ENCODE measurements at regions not wholly inside any gene's neighbourhood (a gene's known extent, or its start where the extent isn't known, plus 50 kb on each side); places are given as distances from the start of the nearest gene placed in this dataset.

DNA sequence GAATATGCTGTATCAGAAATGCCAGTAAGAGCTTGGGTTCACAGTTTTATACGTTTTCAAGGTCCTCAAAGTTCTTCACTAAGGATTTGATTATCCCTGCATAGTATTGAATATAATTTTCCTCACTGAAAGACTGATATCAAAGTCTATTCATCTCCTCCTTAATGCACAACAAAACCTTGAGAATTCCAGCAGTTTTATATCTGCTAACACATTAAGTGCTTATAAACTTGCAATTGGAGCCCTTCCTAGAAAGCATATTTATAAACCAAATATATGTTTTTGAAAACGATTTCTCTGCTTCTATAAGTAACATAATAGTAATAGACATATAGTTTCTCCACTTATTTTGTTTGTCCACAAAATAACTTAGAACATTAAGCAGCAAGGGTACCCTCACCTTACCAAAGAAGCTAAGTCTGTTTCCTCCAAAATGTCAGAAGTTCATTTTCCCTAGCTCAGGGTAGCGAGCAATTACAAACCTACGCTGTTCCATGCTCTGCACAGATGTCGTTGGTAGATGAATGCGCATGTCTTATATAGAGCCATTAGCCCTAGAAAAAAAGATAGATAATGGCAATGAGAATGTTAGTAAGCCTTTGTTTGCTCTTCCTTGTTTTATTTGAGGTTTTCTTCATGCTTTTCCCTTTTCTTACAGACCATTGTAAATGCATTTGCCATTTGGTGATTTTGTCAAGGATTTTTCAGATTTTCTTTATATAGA lies 213.2 kb downstream of the RBM43 start (continued):
- TF ChIP-seq BACH2 (CRISPR knock-in tag; IDR thresholded peaks at IDR 0.05; ENCODE audit: borderline replicate concordance) (no peak), GLIS3 (CRISPR knock-in tag; IDR thresholded peaks at IDR 0.05) (no peak), ZFP3 (CRISPR knock-in tag; IDR thresholded peaks at IDR 0.05) (no peak), ZNF565 (CRISPR knock-in tag; conservative IDR thresholded peaks at IDR 0.05; ENCODE audit: low read depth) (no peak), ZFP30 (CRISPR knock-in tag; IDR thresholded peaks at IDR 0.05) (no peak), TCF4 (CRISPR knock-in tag; IDR thresholded peaks at IDR 0.05; ENCODE audit: borderline replicate concordance) (no peak), TOX (CRISPR knock-in tag; IDR thresholded peaks at IDR 0.05; ENCODE audit: borderline replicate concordance) (no peak), ZNF70 (CRISPR knock-in tag; IDR thresholded peaks at IDR 0.05) (no peak), RARB (CRISPR knock-in tag; IDR thresholded peaks at IDR 0.05) (no peak), CSDC2 (CRISPR knock-in tag; IDR thresholded peaks at IDR 0.05) (no peak)

DNA sequence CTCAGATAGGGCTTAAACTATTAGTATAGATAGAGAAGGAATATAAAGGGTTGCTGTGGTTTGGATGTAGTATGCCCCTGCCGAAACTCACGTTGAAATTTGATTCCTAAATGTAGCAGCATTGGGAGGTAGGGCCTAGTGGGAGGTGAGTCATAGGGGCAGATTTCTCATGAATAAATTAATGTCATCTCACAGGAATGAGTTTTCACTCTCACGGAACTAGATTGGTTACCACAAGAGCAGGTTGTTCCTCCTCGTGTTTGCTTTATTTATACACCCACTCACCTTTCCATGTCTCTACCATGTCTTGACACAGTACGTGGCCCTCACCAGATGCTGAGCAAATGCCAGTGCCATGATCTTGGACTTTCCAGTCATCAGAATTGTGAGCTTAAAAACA lies 218.2 kb downstream of the RBM43 start:
- no peak for TF ChIP-seq RARB (CRISPR knock-in tag; IDR thresholded peaks at IDR 0.05)
- TF ChIP-seq, protein P1, sequence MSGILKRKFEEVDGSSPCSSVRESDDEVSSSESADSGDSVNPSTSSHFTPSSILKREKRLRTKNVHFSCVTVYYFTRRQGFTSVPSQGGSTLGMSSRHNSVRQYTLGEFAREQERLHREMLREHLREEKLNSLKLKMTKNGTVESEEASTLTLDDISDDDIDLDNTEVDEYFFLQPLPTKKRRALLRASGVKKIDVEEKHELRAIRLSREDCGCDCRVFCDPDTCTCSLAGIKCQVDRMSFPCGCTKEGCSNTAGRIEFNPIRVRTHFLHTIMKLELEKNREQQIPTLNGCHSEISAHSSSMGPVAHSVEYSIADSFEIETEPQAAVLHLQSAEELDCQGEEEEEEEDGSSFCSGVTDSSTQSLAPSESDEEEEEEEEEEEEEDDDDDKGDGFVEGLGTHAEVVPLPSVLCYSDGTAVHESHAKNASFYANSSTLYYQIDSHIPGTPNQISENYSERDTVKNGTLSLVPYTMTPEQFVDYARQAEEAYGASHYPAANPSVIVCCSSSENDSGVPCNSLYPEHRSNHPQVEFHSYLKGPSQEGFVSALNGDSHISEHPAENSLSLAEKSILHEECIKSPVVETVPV (CRISPR knock-in tag; IDR thresholded peaks at IDR 0.05) = no peak
- no peak for TF ChIP-seq ZFP3 (CRISPR knock-in tag; IDR thresholded peaks at IDR 0.05)
- TF ChIP-seq CSDC2 (CRISPR knock-in tag; IDR thresholded peaks at IDR 0.05) = no peak
- TF ChIP-seq, protein P2, sequence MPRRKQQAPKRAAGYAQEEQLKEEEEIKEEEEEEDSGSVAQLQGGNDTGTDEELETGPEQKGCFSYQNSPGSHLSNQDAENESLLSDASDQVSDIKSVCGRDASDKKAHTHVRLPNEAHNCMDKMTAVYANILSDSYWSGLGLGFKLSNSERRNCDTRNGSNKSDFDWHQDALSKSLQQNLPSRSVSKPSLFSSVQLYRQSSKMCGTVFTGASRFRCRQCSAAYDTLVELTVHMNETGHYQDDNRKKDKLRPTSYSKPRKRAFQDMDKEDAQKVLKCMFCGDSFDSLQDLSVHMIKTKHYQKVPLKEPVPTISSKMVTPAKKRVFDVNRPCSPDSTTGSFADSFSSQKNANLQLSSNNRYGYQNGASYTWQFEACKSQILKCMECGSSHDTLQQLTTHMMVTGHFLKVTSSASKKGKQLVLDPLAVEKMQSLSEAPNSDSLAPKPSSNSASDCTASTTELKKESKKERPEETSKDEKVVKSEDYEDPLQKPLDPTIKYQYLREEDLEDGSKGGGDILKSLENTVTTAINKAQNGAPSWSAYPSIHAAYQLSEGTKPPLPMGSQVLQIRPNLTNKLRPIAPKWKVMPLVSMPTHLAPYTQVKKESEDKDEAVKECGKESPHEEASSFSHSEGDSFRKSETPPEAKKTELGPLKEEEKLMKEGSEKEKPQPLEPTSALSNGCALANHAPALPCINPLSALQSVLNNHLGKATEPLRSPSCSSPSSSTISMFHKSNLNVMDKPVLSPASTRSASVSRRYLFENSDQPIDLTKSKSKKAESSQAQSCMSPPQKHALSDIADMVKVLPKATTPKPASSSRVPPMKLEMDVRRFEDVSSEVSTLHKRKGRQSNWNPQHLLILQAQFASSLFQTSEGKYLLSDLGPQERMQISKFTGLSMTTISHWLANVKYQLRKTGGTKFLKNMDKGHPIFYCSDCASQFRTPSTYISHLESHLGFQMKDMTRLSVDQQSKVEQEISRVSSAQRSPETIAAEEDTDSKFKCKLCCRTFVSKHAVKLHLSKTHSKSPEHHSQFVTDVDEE (CRISPR knock-in tag; IDR thresholded peaks at IDR 0.05) = no peak
- no peak for TF ChIP-seq ZNF8 (CRISPR knock-in tag; IDR thresholded peaks at IDR 0.05)
- no peak for TF ChIP-seq ZFP30 (CRISPR knock-in tag; IDR thresholded peaks at IDR 0.05)
- TF ChIP-seq, protein P3, sequence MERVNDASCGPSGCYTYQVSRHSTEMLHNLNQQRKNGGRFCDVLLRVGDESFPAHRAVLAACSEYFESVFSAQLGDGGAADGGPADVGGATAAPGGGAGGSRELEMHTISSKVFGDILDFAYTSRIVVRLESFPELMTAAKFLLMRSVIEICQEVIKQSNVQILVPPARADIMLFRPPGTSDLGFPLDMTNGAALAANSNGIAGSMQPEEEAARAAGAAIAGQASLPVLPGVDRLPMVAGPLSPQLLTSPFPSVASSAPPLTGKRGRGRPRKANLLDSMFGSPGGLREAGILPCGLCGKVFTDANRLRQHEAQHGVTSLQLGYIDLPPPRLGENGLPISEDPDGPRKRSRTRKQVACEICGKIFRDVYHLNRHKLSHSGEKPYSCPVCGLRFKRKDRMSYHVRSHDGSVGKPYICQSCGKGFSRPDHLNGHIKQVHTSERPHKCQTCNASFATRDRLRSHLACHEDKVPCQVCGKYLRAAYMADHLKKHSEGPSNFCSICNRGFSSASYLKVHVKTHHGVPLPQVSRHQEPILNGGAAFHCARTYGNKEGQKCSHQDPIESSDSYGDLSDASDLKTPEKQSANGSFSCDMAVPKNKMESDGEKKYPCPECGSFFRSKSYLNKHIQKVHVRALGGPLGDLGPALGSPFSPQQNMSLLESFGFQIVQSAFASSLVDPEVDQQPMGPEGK (CRISPR knock-in tag; IDR thresholded peaks at IDR 0.05; ENCODE audit: borderline replicate concordance) = no peak
- TF ChIP-seq OSR1 (CRISPR knock-in tag; IDR thresholded peaks at IDR 0.05) = no peak
- peak; percentile 94 for ATAC-seq

DNA sequence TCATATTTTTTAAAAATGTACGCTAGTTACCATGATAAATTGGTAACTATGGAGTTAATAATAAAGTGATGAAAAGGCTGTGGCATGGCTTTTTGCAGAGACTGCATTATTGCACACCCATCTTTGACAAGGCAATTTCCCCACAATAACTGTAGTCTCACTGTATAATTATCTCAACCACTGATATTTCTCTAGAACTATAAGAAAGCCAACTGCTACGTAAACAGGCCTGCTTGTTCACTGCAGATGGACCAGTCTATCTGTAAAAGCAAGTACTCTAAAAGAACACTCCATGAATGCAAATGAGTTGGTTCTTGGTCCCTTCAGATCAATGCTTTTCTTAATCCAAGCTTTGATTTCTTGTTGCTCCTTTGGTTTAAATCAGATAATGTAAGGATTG lies 218.7 kb downstream of the RBM43 start:
- ATAC-seq = peak; percentile 40; the same call in 1 of the 3 replicates
- TF ChIP-seq TOX (CRISPR knock-in tag; IDR thresholded peaks at IDR 0.05; ENCODE audit: borderline replicate concordance) (no peak), BACH2 (CRISPR knock-in tag; IDR thresholded peaks at IDR 0.05; ENCODE audit: borderline replicate concordance) (no peak), SNAI2 (CRISPR knock-in tag; IDR thresholded peaks at IDR 0.05) (no peak), TCF4 (CRISPR knock-in tag; IDR thresholded peaks at IDR 0.05; ENCODE audit: borderline replicate concordance) (no peak), RARB (CRISPR knock-in tag; IDR thresholded peaks at IDR 0.05) (no peak), ISL1 (CRISPR knock-in tag; IDR thresholded peaks at IDR 0.05) (no peak), ZC3H10 (CRISPR knock-in tag; IDR thresholded peaks at IDR 0.05) (no peak), ZNF70 (CRISPR knock-in tag; IDR thresholded peaks at IDR 0.05) (no peak), ZFP30 (CRISPR knock-in tag; IDR thresholded peaks at IDR 0.05) (no peak), ZFP3 (CRISPR knock-in tag; IDR thresholded peaks at IDR 0.05) (no peak), GLIS3 (CRISPR knock-in tag; IDR thresholded peaks at IDR 0.05) (no peak), ZNF565 (CRISPR knock-in tag; conservative IDR thresholded peaks at IDR 0.05; ENCODE audit: low read depth) (no peak), OSR1 (CRISPR knock-in tag; IDR thresholded peaks at IDR 0.05) (no peak), ARNTL (CRISPR knock-in tag; IDR thresholded peaks at IDR 0.05; ENCODE audit: borderline replicate concordance, low read depth) (no peak)
- TF ChIP-seq, protein P4, sequence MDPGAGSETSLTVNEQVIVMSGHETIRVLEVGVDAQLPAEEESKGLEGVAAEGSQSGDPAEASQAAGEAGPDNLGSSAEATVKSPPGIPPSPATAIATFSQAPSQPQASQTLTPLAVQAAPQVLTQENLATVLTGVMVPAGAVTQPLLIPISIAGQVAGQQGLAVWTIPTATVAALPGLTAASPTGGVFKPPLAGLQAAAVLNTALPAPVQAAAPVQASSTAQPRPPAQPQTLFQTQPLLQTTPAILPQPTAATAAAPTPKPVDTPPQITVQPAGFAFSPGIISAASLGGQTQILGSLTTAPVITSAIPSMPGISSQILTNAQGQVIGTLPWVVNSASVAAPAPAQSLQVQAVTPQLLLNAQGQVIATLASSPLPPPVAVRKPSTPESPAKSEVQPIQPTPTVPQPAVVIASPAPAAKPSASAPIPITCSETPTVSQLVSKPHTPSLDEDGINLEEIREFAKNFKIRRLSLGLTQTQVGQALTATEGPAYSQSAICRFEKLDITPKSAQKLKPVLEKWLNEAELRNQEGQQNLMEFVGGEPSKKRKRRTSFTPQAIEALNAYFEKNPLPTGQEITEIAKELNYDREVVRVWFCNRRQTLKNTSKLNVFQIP (CRISPR knock-in tag; IDR thresholded peaks at IDR 0.05; ENCODE audit: borderline replicate concordance, low read depth) = no peak
- TF ChIP-seq, protein P1 (CRISPR knock-in tag; IDR thresholded peaks at IDR 0.05) = no peak
- TF ChIP-seq, protein P3 (CRISPR knock-in tag; IDR thresholded peaks at IDR 0.05; ENCODE audit: borderline replicate concordance) = no peak
- TF ChIP-seq, protein P2 (CRISPR knock-in tag; IDR thresholded peaks at IDR 0.05) = no peak
